Endothelial cell of umbilical vein (primary cell): ENCODE measurements at regions not wholly inside any gene's neighbourhood (a gene's known extent, or its start where the extent isn't known, plus 50 kb on each side); places are given as distances from the start of the nearest gene placed in this dataset.
"Not testable (repeated sequence)": the region's sequence is repeated elsewhere in the genome, so short reads cannot be mapped to it uniquely, and the experiment has no call there.

Experiments
- EZH2 ChIP-seq: IDR thresholded peaks from 2 replicates; pipeline ENCODE4 v1.6.1; 2012; ENCODE audit warnings: borderline replicate concordance, low read depth, mild to moderate bottlenecking, moderate library complexity, low read length, inconsistent platforms; ENCODE audit not compliant: severe bottlenecking
- FOS ChIP-seq: IDR thresholded peaks from 2 replicates; pipeline ENCODE4 v1.6.1; 2011; ENCODE audit warnings: mild to moderate bottlenecking, low read length, moderate library complexity, borderline replicate concordance; ENCODE audit not compliant: insufficient read depth
- GATA2 ChIP-seq: IDR thresholded peaks from 2 replicates; pipeline ENCODE4 v1.7.0; 2011; ENCODE audit warnings: low read depth, mild to moderate bottlenecking, moderate library complexity, mixed read lengths, low read length; ENCODE audit not compliant: insufficient read length, insufficient read depth
- JUN ChIP-seq: IDR thresholded peaks from 2 replicates; pipeline ENCODE4 v1.6.1; 2011; ENCODE audit warnings: borderline replicate concordance, low read depth; ENCODE audit not compliant: insufficient read length, insufficient read depth
- MAX ChIP-seq: IDR thresholded peaks from 2 replicates; pipeline ENCODE4 v1.6.1; 2011; ENCODE audit not compliant: insufficient read depth, insufficient read length
- MYC ChIP-seq: IDR thresholded peaks from one replicate; pipeline ENCODE4 v1.6.1; 2011; ENCODE audit warnings: mild to moderate bottlenecking, low read depth, low read length
- POLR2A ChIP-seq: IDR thresholded peaks from 2 replicates; pipeline ENCODE4 v1.6.1; 2012; ENCODE audit warnings: low read depth, mild to moderate bottlenecking, control low read depth, low read length
- POLR2AphosphoS5 ChIP-seq: IDR thresholded peaks from 2 replicates; pipeline ENCODE4 v1.6.1; 2012; ENCODE audit warnings: low read depth, mild to moderate bottlenecking, control low read depth, low read length, moderate library complexity; ENCODE audit not compliant: insufficient read depth
- TF ChIP-seq, protein P1 (sequence below), 2 donors: IDR thresholded peaks; 1 replicate in 1 of 2; 2 replicates in 1 of 2; pipeline ENCODE4 v1.5.1; 2011; ENCODE audit warnings: low read length in 2 of 2, mild to moderate bottlenecking in 2 of 2, moderate library complexity in 2 of 2, control low read depth in 1 of 2, inconsistent platforms in 1 of 2, low read depth in 1 of 2; ENCODE audit not compliant: insufficient read depth in 1 of 2; ENCODE audit errors: extremely low read depth in 1 of 2

DNA sequence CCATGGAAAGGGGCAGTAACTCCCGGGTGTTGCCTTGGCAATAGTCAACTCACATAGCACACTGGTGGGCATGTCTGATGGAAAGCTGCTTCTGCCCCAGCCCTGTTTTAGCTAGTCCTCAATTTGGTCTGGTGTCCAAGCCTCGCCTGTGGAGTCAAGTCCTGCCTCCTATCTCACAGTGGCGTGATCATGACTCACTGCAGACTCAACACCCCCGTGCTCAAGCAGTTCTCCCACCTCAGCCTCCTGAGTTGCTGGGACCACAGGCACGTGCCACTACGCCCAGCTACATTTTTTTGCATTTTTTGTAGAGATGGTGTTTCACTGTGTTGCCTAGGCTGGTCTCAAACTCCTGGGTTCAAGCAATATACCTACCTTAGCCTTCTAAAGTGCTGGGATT is 218.9 kb upstream of the FRG2C start:
- not testable (repeated sequence) for TF ChIP-seq FOS, POLR2AphosphoS5, EZH2, POLR2A, GATA2, MAX, MYC, JUN
- TF ChIP-seq, protein P1, sequence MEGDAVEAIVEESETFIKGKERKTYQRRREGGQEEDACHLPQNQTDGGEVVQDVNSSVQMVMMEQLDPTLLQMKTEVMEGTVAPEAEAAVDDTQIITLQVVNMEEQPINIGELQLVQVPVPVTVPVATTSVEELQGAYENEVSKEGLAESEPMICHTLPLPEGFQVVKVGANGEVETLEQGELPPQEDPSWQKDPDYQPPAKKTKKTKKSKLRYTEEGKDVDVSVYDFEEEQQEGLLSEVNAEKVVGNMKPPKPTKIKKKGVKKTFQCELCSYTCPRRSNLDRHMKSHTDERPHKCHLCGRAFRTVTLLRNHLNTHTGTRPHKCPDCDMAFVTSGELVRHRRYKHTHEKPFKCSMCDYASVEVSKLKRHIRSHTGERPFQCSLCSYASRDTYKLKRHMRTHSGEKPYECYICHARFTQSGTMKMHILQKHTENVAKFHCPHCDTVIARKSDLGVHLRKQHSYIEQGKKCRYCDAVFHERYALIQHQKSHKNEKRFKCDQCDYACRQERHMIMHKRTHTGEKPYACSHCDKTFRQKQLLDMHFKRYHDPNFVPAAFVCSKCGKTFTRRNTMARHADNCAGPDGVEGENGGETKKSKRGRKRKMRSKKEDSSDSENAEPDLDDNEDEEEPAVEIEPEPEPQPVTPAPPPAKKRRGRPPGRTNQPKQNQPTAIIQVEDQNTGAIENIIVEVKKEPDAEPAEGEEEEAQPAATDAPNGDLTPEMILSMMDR (IDR thresholded peaks at IDR 0.05; ENCODE audit: extremely low read depth in 1 of 2, insufficient read depth in 1 of 2, low read depth in 1 of 2, low read length in 2 of 2) = not testable (repeated sequence)
